ENCODE measurements at regions not wholly inside any gene's neighbourhood (a gene's known extent, or its start where the extent isn't known, plus 50 kb on each side); places are given as distances from the start of the nearest gene placed in this dataset.

DNA sequence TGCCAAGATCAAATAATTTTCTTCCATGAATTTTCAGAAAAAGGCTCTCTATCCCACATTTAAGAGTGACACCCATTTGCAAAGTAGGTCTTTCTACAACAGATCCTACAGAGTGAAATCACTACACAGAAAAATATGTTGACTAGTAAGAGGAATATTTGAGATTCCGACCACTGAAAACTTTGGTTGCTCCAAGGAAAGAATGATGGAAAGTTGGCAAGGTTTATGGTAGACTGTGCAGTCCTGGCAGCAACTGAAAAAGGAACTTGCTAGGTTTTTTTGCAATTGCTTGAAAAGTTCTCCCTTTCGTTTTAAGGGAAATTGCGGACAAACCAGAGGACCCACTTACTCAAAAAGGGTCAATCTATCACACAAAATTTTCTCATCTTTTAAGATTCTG, 83.1 kb upstream of the TSPAN8 start:
- Mint-ChIP-seq H3K4me3 (ENCODE audit: unreplicated experiment) (no peak overlapping the region), H3K4me1 (ENCODE audit: unreplicated experiment) (peaks cover 35% of the 10 kb centered on the region), H3K36me3 (ENCODE audit: unreplicated experiment) (no peaks in the 10 kb centered on the region), H3K9me3 (ENCODE audit: unreplicated experiment) (peaks cover 7% of the 10 kb centered on the region), H3K27me3 (ENCODE audit: unreplicated experiment) (no peaks in the 10 kb centered on the region), H3K27ac (ENCODE audit: unreplicated experiment) (no peak overlapping the region)
- no peak for DNase-seq (ENCODE audit: extremely low spot score, unreplicated experiment)
- TF ChIP-seq, protein P1, sequence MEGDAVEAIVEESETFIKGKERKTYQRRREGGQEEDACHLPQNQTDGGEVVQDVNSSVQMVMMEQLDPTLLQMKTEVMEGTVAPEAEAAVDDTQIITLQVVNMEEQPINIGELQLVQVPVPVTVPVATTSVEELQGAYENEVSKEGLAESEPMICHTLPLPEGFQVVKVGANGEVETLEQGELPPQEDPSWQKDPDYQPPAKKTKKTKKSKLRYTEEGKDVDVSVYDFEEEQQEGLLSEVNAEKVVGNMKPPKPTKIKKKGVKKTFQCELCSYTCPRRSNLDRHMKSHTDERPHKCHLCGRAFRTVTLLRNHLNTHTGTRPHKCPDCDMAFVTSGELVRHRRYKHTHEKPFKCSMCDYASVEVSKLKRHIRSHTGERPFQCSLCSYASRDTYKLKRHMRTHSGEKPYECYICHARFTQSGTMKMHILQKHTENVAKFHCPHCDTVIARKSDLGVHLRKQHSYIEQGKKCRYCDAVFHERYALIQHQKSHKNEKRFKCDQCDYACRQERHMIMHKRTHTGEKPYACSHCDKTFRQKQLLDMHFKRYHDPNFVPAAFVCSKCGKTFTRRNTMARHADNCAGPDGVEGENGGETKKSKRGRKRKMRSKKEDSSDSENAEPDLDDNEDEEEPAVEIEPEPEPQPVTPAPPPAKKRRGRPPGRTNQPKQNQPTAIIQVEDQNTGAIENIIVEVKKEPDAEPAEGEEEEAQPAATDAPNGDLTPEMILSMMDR (IDR thresholded peaks at IDR 0.05): no peak

DNA sequence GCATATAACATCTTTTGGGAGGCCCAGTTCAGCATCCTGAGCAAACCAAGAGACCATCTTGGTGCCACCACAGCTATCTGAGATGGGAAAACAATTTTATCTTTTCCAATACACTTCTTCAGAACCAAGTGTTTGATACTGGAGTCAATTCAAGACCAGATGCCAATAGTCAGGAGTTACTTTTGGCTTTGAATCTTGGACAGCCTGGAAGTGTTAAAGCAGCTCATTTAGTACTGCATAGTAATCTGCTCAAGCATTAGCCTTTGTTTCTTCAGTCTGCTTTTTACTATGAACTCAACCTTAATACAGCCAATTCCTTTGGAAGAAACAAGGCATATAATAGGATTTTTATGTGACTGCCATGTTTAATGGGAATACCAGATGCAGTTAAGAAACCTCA, 81.9 kb upstream of the TSPAN8 start:
- DNase-seq (ENCODE audit: extremely low spot score, unreplicated experiment): no peak
- no peak overlapping the region for H3K27ac Mint-ChIP-seq (ENCODE audit: unreplicated experiment)
- TF ChIP-seq, protein P1 (IDR thresholded peaks at IDR 0.05): no peak
- no peak overlapping the region for H3K4me3 Mint-ChIP-seq (ENCODE audit: unreplicated experiment)
- no peaks in the 10 kb centered on the region for H3K36me3 Mint-ChIP-seq (ENCODE audit: unreplicated experiment)
- H3K27me3 Mint-ChIP-seq (ENCODE audit: unreplicated experiment): no peaks in the 10 kb centered on the region
- H3K9me3 Mint-ChIP-seq (ENCODE audit: unreplicated experiment): peaks cover 7% of the 10 kb centered on the region
- H3K4me1 Mint-ChIP-seq (ENCODE audit: unreplicated experiment): peaks cover 34% of the 10 kb centered on the region

DNA sequence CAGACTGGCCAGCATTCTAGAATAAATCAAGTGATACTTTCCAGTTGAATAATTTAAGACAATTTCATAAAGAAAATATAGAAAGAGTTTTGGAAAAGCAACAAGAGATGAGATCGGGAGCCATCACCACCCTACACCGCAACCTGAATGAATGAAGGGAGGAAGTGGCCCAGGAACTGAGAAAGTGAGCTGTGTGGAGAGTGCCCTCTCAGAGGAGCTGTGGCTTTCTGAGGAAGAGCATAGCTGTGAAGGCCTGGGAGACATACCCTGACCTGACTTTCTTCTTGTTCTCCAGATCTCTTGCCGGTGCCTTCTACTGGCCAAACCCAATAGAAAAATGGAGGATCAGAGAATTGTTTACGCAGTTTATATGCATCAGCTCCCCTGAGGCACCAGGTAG, 79.3 kb upstream of the TSPAN8 start:
- Mint-ChIP-seq H3K36me3 (ENCODE audit: unreplicated experiment) (no peaks in the 10 kb centered on the region), H3K27me3 (ENCODE audit: unreplicated experiment) (no peaks in the 10 kb centered on the region), H3K4me3 (ENCODE audit: unreplicated experiment) (no peak overlapping the region), H3K4me1 (ENCODE audit: unreplicated experiment) (peaks cover 12% of the 10 kb centered on the region), H3K27ac (ENCODE audit: unreplicated experiment) (no peak overlapping the region), H3K9me3 (ENCODE audit: unreplicated experiment) (peaks cover 11% of the 10 kb centered on the region)
- TF ChIP-seq, protein P1 (IDR thresholded peaks at IDR 0.05): no peak
- DNase-seq (ENCODE audit: extremely low spot score, unreplicated experiment): no peak

DNA sequence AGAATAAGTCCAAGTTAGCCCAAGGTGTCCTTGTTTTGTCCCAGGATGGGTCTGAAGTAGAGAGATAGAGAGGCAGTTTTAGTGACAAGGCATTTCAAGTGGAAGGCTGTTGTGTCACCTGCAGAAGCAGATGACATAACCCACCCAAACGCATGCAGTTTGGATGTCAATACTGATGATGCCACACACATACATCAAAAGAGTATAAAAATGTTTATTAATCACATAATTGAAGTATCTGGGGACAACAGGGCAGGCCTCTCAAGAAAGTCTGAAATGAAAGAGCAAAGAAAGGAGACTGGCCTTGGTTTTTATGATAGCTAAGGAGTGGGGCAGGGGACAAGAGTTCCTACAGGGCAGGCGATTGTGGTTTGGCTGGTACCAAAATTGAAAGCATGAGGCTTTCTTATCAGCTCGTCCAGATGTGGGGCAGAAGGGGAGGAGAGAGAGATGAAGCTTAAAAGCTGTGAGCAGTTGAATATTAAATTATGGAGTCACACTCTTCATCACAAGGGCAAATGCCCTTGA, 78.4 kb upstream of the TSPAN8 start:
- peaks cover 4% of the 10 kb centered on the region for H3K4me1 Mint-ChIP-seq (ENCODE audit: unreplicated experiment)
- DNase-seq (ENCODE audit: extremely low spot score, unreplicated experiment): no peak
- peaks cover 11% of the 10 kb centered on the region for H3K9me3 Mint-ChIP-seq (ENCODE audit: unreplicated experiment)
- H3K4me3 Mint-ChIP-seq (ENCODE audit: unreplicated experiment): no peak overlapping the region
- TF ChIP-seq, protein P1 (IDR thresholded peaks at IDR 0.05): no peak
- no peak overlapping the region for H3K27ac Mint-ChIP-seq (ENCODE audit: unreplicated experiment)
- no peaks in the 10 kb centered on the region for H3K27me3 Mint-ChIP-seq (ENCODE audit: unreplicated experiment)
- H3K36me3 Mint-ChIP-seq (ENCODE audit: unreplicated experiment): no peaks in the 10 kb centered on the region

DNA sequence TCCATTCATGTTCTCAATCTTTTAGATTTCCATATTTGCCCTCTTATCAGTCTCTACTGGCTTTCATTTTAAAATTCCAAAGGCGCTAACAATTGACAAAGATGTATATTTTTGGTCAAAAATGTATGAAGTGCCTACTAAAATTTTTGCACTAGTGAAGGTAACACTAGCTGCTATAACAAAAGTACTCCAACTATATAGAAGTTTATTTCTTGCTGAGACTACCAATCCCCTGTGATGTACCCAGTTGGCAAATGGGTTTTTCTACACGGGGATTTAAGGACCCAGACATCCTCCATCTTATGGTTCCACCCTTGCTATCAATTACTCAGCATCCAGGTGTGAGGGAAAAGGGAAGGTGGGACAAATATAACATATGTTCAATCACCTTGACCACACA, 75.3 kb upstream of the TSPAN8 start:
- H3K9me3 Mint-ChIP-seq (ENCODE audit: unreplicated experiment): peaks cover 12% of the 10 kb centered on the region
- DNase-seq (ENCODE audit: extremely low spot score, unreplicated experiment): no peak
- TF ChIP-seq, protein P1 (IDR thresholded peaks at IDR 0.05): no peak
- no peak overlapping the region for H3K27ac Mint-ChIP-seq (ENCODE audit: unreplicated experiment)
- no peaks in the 10 kb centered on the region for H3K27me3 Mint-ChIP-seq (ENCODE audit: unreplicated experiment)
- H3K4me3 Mint-ChIP-seq (ENCODE audit: unreplicated experiment): no peak overlapping the region
- H3K4me1 Mint-ChIP-seq (ENCODE audit: unreplicated experiment): no peaks in the 10 kb centered on the region
- H3K36me3 Mint-ChIP-seq (ENCODE audit: unreplicated experiment): no peaks in the 10 kb centered on the region

All from osteocyte (in vitro differentiated cells).